DMS153 (cell line): ENCODE measurements at regions not wholly inside any gene's neighbourhood (a gene's known extent, or its start where the extent isn't known, plus 50 kb on each side); places are given as distances from the start of the nearest gene placed in this dataset.
"Not testable (repeated sequence)": the region's sequence is repeated elsewhere in the genome, so short reads cannot be mapped to it uniquely, and the experiment has no call there.

Experiments used
- DNase-seq: peaks from one replicate; lab custom pipeline; 2025; lab: John Stamatoyannopoulos, UW

GRCh38 chr22:23380911-23381310 lies 199.2 kb downstream of the IGLL1 start:
- DNase-seq, result no peak

GRCh38 chr22:23380230-23380573 lies 199.9 kb downstream of the IGLL1 start:
- peak; percentile 59 for DNase-seq

DNA sequence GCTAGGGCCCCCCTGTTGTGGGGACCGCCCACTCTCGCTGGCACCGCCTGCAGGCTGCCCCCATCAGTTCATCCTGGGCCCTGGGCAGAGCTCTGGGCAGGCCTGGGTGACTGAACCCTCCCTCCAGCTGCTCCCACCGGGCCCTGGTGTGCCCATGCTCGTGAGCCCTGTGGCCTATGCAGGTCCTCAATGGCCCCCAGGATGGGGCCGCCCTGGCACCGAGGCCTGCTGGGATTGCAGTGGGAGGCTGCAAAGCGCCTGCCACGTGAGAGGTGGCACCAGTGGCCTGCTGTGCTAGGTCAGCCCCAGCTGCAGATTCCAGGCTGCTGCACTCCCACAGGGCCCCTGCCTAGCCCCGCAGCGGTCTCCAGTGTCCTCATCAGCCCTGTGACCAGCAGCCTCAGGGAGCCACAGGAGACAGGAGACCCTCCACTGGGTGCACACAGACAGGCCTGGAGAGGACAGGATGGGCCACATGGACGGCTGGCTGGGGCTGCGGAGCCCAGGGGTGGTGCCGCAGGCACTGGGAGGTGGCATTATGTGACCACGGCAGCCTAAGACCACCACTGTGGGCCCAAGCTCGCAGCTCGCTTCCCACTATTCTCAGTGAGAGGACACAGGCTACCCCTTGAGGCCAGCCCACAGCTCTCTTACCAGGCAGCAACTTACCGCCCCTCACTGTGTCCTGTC lies 199.4 kb downstream of the BCR start:
- DNase-seq, result not testable (repeated sequence)

- DNase-seq, result no peak
These were observed 197.5 kb downstream of the BCR start for GRCh38 chr22:23377767-23378166.

DNA sequence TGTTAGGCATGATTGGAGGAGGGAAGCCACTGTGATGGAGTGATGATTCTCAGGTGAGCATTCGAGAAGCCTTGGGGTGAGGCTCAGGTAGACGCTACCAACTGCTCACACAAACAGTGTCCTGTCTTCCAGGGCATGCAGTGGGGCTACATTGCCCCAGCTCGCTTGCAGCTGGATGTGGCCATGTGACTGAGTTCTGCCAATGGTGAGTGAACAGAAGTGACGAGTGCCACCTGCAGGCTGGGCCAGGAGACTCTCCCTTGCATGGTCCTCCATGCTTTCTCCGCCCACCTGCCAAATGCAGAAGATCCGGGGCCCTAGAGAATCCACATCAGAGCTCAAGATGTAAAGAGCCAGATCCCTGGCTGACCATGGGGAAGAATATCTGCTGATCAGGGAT lies 195.9 kb downstream of the BCR start:
- no peak for DNase-seq

DNA sequence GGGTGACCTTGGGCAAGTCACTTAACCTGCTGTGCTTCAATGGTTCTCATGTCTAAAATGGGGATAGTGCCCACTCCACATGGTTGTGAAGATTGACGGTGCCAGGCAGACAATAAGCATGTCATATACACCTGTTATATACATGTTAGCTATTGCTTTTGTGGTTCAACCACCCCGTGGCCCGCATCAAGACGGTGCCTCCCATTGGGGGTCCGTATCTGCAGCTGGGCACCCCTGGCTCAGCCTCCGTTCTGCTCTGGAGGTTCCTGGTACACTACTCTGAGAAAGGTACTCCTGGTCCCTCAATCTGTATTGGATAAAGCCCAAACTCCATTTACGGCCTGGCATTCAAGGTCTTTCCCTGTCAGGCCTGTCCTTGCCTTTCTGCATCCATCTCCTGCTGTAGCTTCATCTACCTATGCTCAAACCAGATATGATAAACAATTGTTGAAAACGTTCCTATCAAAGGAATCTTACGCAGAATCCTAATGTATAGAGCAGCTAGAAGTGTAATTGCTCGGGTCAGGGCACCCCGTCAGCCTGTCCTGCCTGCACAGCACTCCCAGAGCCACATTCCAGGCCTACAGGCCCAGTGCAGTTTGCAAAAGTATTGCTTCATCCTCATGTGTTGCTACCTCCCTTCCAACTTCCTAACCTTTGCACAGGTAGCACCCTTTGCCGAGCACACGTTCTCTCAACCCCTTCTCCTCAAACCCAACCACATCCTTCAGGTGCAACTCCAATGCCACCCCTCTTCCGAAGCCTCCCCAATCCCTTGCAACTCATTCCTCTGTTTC lies 194.9 kb downstream of the BCR start:
- DNase-seq, result no peak

GRCh38 chr22:23373601-23374000 lies 193.3 kb downstream of the BCR start:
- DNase-seq, result no peak

- DNase-seq, result no peak
These were observed 189.9 kb downstream of the BCR start for GRCh38 chr22:23370251-23370650.

DNA sequence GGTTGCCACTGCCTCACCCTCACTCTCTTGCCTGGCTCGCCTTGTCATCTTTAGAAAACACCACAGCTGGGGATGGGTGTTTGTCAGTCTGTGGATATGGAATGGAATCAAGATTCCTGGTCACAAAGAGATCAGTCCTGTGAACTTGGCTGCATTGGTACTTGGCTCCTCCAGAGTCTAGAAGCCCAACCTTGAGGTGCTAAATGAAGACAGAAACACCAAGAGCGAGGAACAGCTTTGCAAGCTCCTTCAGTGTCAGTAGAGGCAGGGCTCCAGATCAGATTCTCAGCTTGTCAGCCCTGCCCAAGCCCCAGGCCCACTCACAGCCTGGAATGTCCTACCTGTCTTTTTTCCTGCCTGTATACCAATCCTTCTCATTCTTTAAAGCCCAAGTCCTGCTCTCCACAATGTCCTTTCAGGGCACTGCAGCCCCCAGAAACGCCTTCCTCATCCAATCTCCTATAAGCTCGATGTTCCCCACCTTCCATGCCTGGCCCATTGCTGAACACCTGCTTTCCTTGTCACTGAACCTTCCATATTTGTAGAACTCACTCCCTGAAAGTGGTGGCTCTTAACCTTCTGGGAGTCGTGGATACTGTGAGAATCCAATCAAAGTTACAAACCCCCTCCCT lies 188.9 kb downstream of the BCR start:
- DNase-seq, result no peak
